Transverse colon (tissue), 4 donors: ENCODE measurements at regions not wholly inside any gene's neighbourhood (a gene's known extent, or its start where the extent isn't known, plus 50 kb on each side); places are given as distances from the start of the nearest gene placed in this dataset.

ENCODE experiments used
- DNase-seq: peaks from one replicate; pipeline ENCODE4 v3.0.0-alpha.2; 2019
- H3K27ac ChIP-seq, 4 donors: fragments of 200-600 bp; sonication (generic); 2 replicates each; pipeline ENCODE4 v1.5.1; 2016 to 2018; ENCODE audit warnings: inconsistent platforms in 4 of 4
- H3K27me3 ChIP-seq: fragments of 200-600 bp; sonication (generic); 2 replicates; pipeline ENCODE4 v1.5.1; 2017; ENCODE audit warnings: inconsistent platforms
- H3K36me3 ChIP-seq, 4 donors: fragments of 200-600 bp; sonication (generic); 2 replicates each; pipeline ENCODE4 v1.5.1; 2017 to 2019; ENCODE audit warnings: inconsistent platforms in 4 of 4
- H3K4me1 ChIP-seq, 4 donors: fragments of 200-600 bp; sonication (generic); 2 replicates each; pipeline ENCODE4 v1.5.1; 2017 to 2020; ENCODE audit warnings: inconsistent platforms in 4 of 4
- H3K4me3 ChIP-seq, 4 donors: fragments of 200-600 bp; sonication (generic); 1 replicate in 1 of 4; 2 replicates in 3 of 4; pipeline versions ENCODE4 v1.5.1 to v1.6.1; 2017 to 2019; ENCODE audit warnings: inconsistent platforms in 4 of 4
- H3K9me3 ChIP-seq, 2 donors: fragments of 200-600 bp; sonication (generic); 2 replicates each; pipeline ENCODE4 v1.5.1; 2017 to 2019; ENCODE audit warnings: inconsistent platforms in 2 of 2
- EP300 ChIP-seq: sonication (generic); formaldehyde crosslinking; IDR thresholded peaks from one replicate; pipeline ENCODE4 v1.6.1; 2017; ENCODE audit warnings: antibody characterized with exemption, low read depth
- POLR2A ChIP-seq: fragments of 450-650 bp; IDR thresholded peaks from one replicate; pipeline ENCODE4 v1.6.1; 2016; ENCODE audit warnings: antibody characterized with exemption, mild to moderate bottlenecking, moderate library complexity
- POLR2AphosphoS5 ChIP-seq, 3 donors: sonication (generic); formaldehyde crosslinking; IDR thresholded peaks; one replicate each; pipeline ENCODE4 v1.6.1; 2016; ENCODE audit warnings: antibody characterized with exemption in 3 of 3
- WGBS, 2 donors: methylation state at CpG; one replicate each; pipeline ENCODE4 v1.1.5; 2018; ENCODE audit warnings: low coverage in 1 of 2; 5-methylcytosine and 5-hydroxymethylcytosine counted together
- in situ Hi-C, 4 donors: fragments of 200-750 bp; cut with MboI; loops; one replicate each; pipeline versions ENCODE4 v1.15.0 to v1.15.1; 2017; ENCODE audit warnings: low sequenced_read_pairs in 3 of 4, low pct_ligation_motif_present in 1 of 4, low pct_unique_long_range_greater_than_20kb in 1 of 4
- intact Hi-C: fragments of 100-400 bp; cut with DNase I; formaldehyde crosslinking; loops from one replicate; pipeline ENCODE4 v1.15.1; 2023; ENCODE audit warnings: low total_unique reads
- TF ChIP-seq, protein P1 (sequence below), 5 experiments: fragments of 200-600 bp in 3 of 5; fragments of 450-650 bp in 2 of 5; sonication (generic) in 3 of 5; IDR thresholded peaks; 1 replicate in 2 of 5; 2 replicates in 3 of 5; pipeline ENCODE4 v1.5.1; 2016 to 2017; ENCODE audit warnings: antibody characterized with exemption in 5 of 5, inconsistent platforms in 3 of 5, mild to moderate bottlenecking in 2 of 5, moderate library complexity in 1 of 5

DNA sequence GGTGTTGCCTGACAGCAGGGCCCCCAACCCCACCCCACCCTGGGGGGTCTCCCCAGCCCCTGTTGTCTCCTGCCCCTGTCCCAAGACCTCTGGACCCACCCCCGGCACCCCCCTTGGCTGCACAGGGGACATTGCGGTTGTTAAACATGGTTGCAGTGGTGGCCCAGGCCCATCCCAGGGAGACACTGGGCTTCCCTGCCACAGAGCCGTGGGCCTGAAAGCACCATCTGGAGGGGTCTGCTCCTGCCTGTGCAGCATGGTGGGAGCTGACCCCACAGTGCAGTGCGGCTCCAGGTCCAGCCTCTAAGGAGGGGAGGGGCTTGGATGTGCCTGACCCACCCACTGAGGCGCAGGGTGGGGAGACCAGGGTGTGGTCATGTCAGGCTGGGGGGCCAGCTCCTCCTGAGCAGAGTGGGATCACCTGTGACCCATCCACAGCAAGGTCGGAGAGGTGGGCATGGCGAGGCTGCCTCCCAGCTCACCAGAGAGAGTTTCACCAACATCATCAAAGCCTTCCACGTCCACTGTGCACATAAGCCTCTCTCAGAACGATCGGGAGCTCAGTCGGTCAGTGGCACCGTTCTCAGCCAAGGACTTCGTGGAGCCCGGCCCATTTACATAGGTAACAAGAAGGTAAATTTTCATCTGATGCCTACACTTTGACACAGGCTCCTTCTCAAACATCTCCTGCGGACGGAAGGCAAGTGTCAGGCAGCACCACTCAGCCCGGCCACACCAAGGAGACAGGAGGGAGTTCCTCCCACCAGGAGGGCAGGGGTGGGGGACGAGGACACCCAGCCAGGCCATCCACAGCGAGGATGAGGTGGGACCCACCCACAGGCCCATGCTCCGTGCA is 201.1 kb downstream of the BRD1 start:
- TF ChIP-seq, protein P1, sequence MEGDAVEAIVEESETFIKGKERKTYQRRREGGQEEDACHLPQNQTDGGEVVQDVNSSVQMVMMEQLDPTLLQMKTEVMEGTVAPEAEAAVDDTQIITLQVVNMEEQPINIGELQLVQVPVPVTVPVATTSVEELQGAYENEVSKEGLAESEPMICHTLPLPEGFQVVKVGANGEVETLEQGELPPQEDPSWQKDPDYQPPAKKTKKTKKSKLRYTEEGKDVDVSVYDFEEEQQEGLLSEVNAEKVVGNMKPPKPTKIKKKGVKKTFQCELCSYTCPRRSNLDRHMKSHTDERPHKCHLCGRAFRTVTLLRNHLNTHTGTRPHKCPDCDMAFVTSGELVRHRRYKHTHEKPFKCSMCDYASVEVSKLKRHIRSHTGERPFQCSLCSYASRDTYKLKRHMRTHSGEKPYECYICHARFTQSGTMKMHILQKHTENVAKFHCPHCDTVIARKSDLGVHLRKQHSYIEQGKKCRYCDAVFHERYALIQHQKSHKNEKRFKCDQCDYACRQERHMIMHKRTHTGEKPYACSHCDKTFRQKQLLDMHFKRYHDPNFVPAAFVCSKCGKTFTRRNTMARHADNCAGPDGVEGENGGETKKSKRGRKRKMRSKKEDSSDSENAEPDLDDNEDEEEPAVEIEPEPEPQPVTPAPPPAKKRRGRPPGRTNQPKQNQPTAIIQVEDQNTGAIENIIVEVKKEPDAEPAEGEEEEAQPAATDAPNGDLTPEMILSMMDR (IDR thresholded peaks at IDR 0.05): no peak
- TF ChIP-seq EP300: no peak
- no peak for TF ChIP-seq POLR2A
- TF ChIP-seq POLR2AphosphoS5 (IDR thresholded peaks at IDR 0.05): no peak
- Histone ChIP-seq H3K9me3 (no peaks in the 10 kb centered on the region), H3K4me1 (no peaks in the 10 kb centered on the region), H3K27ac (no peak overlapping the region), H3K27me3 (no peaks in the 10 kb centered on the region), H3K4me3 (no peak overlapping the region), H3K36me3 (no peaks in the 10 kb centered on the region)
- WGBS, 2 donors: 82% methylated on average over 18 of the region's 20 CpGs; no CpG with 5 or more reads in 1 of the 2 donors
- intact Hi-C loops (no loop called here), in situ Hi-C loops (no loop called here)
- no peak for DNase-seq

DNA sequence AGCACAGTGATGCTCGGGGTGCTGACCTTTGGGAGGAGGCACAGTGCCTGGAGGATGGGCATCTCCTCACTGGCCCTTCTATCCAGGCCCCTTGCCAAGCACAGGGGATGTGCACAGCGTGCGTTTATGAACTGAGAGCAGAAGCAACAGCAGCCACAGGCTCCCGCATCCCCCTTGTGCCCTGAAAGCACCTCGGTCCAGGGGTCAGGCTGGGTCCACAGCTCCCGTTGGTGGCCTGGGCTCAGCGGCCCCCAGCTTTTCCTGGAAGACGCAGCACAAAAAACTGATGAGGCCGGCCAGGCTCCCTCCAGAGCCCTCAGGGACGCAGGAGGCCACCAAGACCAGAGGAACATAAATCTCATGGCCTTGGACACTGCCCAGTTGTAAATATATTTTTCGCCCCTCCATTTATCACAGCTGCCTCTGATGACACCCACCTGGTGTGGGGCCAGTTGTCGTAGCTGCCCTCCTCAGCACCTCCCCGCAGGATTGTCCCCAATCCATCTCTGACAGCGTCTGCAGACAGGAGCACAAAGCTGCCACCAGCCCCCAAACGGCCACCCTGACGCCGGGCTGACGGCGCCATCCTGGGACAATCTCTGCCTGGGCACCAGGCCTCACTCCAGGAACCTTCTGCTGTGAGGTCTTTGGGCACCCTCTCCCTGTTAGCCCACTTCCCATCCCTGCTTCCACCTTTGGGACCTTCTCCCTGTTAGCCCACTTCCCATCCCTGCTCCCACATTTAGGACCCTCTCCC is 203.1 kb downstream of the BRD1 start:
- no peak overlapping the region for H3K27ac ChIP-seq
- no peaks in the 10 kb centered on the region for H3K27me3 ChIP-seq
- no peaks in the 10 kb centered on the region for H3K4me1 ChIP-seq
- intact Hi-C loops: no loop called here
- WGBS, 2 donors: 75% methylated on average over 19 of the region's 19 CpGs; no CpG with 5 or more reads in 1 of the 2 donors
- no peak overlapping the region for H3K4me3 ChIP-seq
- in situ Hi-C loops: no loop called here
- H3K36me3 ChIP-seq: no peaks in the 10 kb centered on the region
- no peak for DNase-seq
- TF ChIP-seq, protein P1 (IDR thresholded peaks at IDR 0.05): no peak
- no peak for TF ChIP-seq POLR2AphosphoS5 (IDR thresholded peaks at IDR 0.05)
- no peak for TF ChIP-seq POLR2A
- TF ChIP-seq EP300: no peak
- no peaks in the 10 kb centered on the region for H3K9me3 ChIP-seq

DNA sequence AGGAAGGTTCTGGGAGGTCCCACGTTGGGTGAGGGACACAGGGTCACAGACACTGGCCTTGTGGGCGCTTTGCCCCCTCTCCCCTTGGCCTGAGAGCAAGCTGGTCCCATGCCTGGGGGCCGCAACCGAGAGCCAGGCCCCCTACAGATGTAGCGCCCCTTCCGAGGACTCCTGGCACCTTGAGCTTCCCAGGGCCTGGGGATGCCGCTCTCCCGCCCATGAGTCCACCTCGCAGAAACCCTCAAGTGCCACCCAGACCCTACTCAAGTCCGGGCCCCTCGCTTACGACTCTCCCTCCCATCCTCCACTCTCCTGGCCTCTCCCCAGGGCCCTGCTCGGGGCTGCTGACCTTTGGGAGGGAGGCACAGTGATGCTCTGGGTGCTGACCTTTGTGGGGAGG is 204.0 kb downstream of the BRD1 start:
- WGBS, 2 donors: 75 to 80% methylated on average over 1 to 12 of the region's 13 CpGs
- in situ Hi-C loops: no loop called here
- intact Hi-C loops: no loop called here
- H3K4me1 ChIP-seq: no peaks in the 10 kb centered on the region
- TF ChIP-seq, protein P1 (IDR thresholded peaks at IDR 0.05): no peak
- TF ChIP-seq POLR2AphosphoS5 (IDR thresholded peaks at IDR 0.05) (no peak), EP300 (no peak), POLR2A (no peak)
- no peak for DNase-seq
- H3K36me3 ChIP-seq: no peaks in the 10 kb centered on the region
- H3K4me3 ChIP-seq: no peak overlapping the region
- H3K9me3 ChIP-seq: no peaks in the 10 kb centered on the region
- H3K27ac ChIP-seq: no peak overlapping the region
- H3K27me3 ChIP-seq: no peaks in the 10 kb centered on the region

DNA sequence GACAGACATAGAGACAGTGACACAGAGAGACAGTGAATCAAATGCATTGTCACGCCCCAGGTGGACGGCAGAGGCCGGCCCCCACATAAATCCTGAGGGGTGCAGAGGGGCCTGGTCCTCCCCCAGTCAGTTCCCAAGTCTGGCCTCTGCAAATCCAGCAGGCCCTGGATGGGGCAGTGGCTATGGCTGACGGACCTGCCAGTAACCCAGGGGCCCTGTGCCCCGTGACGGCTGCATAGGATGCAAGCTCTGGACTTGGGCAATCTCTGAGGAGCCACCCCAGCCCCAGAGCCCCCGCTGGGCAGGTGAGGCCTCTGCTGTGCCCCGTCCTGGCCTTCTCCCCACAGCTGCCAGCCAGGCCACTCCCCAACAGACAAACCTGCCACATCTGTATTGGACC is 204.5 kb downstream of the BRD1 start:
- H3K27me3 ChIP-seq: no peaks in the 10 kb centered on the region
- intact Hi-C loops (no loop called here), in situ Hi-C loops (no loop called here)
- TF ChIP-seq EP300 (no peak), POLR2AphosphoS5 (IDR thresholded peaks at IDR 0.05) (no peak), POLR2A (no peak)
- TF ChIP-seq, protein P1 (IDR thresholded peaks at IDR 0.05): no peak
- no peaks in the 10 kb centered on the region for H3K9me3 ChIP-seq
- H3K4me1 ChIP-seq: no peaks in the 10 kb centered on the region
- H3K36me3 ChIP-seq: no peaks in the 10 kb centered on the region
- H3K27ac ChIP-seq: no peak overlapping the region
- no peak overlapping the region for H3K4me3 ChIP-seq
- DNase-seq: no peak
- WGBS, 2 donors: 70% methylated on average over 8 of the region's 8 CpGs; no CpG with 5 or more reads in 1 of the 2 donors
